Suppressor macrophage treated with lipopolysaccharide for 1 hour (primary cell): ENCODE measurements at regions not wholly inside any gene's neighbourhood (a gene's known extent, or its start where the extent isn't known, plus 50 kb on each side); places are given as distances from the start of the nearest gene placed in this dataset.

Source experiments
- DNase-seq, 3 donors: peaks; one replicate each; pipeline ENCODE4 v3.0.0-alpha.2; 2020 to 2022

GRCh38 chr11:32318071-32319055, 117.0 kb downstream of the WT1 start:
- no peak for DNase-seq

DNA sequence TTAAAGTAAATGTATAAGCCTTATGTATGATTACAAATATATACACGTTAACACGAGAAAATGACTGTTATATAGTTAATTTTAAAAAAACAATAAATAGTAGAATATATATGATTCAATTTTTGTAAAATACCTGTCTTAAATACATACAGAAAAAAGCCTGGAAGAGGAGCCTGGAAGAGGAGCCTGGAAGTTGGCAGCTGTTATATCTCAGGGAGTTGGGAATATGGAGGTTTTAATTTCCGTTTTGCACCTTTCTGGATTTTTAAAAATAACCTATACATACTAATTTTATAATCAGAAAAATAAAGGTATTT, 111.6 kb downstream of the WT1 start:
- DNase-seq: no peak

DNA sequence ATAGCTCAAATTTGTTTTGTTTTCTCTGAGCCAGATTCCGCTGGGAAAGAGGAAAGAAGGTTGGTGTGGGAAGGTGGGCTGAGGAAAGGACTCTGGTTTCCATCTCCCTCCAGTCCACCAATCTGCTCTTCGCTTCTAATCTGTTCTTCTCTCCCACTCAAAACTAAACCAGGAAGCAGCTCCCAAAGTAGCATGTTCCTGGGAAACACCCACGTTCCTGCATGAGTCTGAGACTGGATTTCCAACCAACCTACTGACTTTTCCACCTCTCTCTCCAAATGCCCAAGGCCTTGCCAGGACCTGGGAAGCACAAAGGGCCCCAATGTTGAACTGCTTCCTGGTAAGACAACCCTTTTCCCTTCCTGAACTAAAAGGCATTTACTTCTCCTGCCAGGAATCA, 110.2 kb downstream of the WT1 start:
- DNase-seq: no peak

DNA sequence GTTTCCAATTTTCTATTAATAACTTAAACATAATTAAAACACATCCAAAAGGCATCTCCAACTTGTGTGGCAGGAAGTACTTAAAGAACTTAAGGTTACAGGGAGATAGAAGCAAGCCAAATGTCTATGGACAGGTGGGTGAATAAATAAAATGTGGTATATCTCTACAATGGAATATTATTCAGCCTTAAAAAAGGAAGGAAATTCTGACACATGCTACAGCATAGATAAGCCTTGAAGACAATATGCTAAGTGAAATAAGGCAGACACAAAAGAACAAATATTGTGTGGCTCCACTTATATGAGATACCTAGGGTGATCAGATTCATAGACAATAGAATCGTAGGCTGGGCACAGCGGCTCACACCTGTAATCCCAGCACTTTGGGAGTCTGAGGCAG, 109.6 kb downstream of the WT1 start:
- no peak for DNase-seq

- no peak for DNase-seq
These were observed 108.8 kb downstream of the WT1 start for GRCh38 chr11:32326522-32326921.

DNA sequence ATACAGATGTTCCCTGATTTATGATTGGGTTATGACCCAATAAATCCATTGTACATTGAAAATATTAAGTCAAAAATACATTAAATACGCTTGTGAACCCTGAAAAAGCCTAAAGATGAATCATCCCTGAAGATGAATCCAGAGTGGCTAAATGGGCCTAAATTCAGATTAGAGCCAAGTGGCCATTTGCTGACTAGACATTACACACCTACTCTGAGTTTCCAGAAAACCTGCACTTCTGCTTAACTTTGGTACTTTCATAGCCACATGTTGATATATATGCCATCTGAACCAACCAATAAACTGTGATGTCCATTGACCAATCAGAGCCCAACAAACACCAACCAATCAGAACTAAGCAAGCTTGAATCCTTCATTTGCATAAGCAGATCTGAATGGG, 106.9 kb downstream of the WT1 start:
- DNase-seq: no peak

DNA sequence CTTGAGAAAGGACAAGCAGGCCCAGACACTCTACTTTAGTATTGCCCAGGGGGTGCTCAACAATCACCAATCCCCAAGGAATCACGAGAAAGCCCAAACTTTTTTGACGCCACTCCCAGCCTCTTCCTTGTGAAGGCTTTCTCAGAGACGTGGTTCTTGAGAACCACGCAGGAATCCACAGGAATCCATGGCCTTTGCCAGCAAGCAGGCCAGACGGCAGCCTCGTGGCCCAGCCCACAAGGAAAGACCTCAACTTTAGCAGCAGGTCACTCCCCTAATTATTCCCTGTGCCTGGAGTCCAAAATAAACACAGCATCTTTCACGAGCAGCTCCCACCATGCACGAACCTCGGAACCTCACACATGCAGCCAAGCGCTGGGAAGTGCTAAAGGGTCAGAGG, 104.2 kb downstream of the WT1 start:
- DNase-seq: no peak

GRCh38 chr11:32331792-32332191, 103.5 kb downstream of the WT1 start:
- DNase-seq: no peak

GRCh38 chr11:32332990-32333319, 102.4 kb downstream of the WT1 start:
- DNase-seq: no peak

GRCh38 chr11:32333320-32333991, 101.9 kb downstream of the WT1 start:
- DNase-seq: peak; percentile 58 to 79 (median 69)

DNA sequence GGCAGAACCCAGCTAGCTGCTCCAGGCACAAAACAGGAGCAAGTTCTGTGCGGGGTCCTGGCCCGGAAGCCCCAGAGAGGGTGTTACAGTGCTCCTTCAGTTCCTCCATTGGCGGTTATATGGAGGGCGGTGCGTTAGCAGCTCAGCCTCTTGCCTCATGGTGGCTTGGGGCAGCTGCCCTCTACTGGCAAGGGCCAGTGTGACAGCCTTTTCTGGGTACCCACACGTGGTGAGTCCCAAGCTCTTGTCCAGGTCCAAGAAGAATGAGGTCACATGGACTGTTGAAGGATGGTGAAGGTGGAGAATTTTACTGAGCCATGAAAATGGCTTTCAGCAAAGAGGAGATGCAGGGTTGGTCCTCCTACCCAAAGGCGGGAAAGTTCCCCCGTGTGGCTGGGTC, 100.5 kb downstream of the WT1 start:
- peak; percentile 39 to 52 (median 44) for DNase-seq
